ENCODE measurements at regions not wholly inside any gene's neighbourhood (a gene's known extent, or its start where the extent isn't known, plus 50 kb on each side); places are given as distances from the start of the nearest gene placed in this dataset.
"Not testable (repeated sequence)": the region's sequence is repeated elsewhere in the genome, so short reads cannot be mapped to it uniquely, and the experiment has no call there.

GRCh38 chr4:124163401-124163800 lies 549.1 kb downstream of the ANKRD50 start:
- Histone ChIP-seq H3F3A (ENCODE audit: control insufficient read depth, insufficient read depth) (no peaks in the 10 kb centered on the region), H3K4me3 (ENCODE audit: low read length) (no peak overlapping the region), H3K79me2 (ENCODE audit: control insufficient read depth, low read length) (no peaks in the 10 kb centered on the region), H3K27ac (ENCODE audit: low read depth, low read length) (no peak overlapping the region), H3K4me2 (ENCODE audit: low read length) (no peak overlapping the region), H3K4me1 (ENCODE audit: control insufficient read depth, low read length) (no peaks in the 10 kb centered on the region), H4K20me1 (ENCODE audit: control insufficient read depth, insufficient read depth, low read depth, low read length) (no peaks in the 10 kb centered on the region), H3K9me3 (ENCODE audit: control insufficient read depth, insufficient read depth, low read length) (no peaks in the 10 kb centered on the region), H3K27me3 (ENCODE audit: control insufficient read depth, low read length) (no peaks in the 10 kb centered on the region), H3K36me3 (ENCODE audit: control insufficient read depth, low read length) (no peaks in the 10 kb centered on the region), H3K9me2 (replicated peaks; ENCODE audit: control insufficient read depth, low read length) (no peaks in the 10 kb centered on the region)
- TF ChIP-seq, protein P1, sequence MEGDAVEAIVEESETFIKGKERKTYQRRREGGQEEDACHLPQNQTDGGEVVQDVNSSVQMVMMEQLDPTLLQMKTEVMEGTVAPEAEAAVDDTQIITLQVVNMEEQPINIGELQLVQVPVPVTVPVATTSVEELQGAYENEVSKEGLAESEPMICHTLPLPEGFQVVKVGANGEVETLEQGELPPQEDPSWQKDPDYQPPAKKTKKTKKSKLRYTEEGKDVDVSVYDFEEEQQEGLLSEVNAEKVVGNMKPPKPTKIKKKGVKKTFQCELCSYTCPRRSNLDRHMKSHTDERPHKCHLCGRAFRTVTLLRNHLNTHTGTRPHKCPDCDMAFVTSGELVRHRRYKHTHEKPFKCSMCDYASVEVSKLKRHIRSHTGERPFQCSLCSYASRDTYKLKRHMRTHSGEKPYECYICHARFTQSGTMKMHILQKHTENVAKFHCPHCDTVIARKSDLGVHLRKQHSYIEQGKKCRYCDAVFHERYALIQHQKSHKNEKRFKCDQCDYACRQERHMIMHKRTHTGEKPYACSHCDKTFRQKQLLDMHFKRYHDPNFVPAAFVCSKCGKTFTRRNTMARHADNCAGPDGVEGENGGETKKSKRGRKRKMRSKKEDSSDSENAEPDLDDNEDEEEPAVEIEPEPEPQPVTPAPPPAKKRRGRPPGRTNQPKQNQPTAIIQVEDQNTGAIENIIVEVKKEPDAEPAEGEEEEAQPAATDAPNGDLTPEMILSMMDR (IDR thresholded peaks at IDR 0.05; ENCODE audit: low read depth, low read length, poor library complexity, severe bottlenecking) = no peak
- TF ChIP-seq EZH2phosphoT487 (IDR thresholded peaks at IDR 0.05; ENCODE audit: borderline replicate concordance, low read length) = no peak

- no peaks in the 10 kb centered on the region for H3K9me2 ChIP-seq (replicated peaks; ENCODE audit: control insufficient read depth, low read length)
- H3K27ac ChIP-seq (ENCODE audit: low read depth, low read length) = no peak overlapping the region
- no peaks in the 10 kb centered on the region for H3K36me3 ChIP-seq (ENCODE audit: control insufficient read depth, low read length)
- no peaks in the 10 kb centered on the region for H3K4me1 ChIP-seq (ENCODE audit: control insufficient read depth, low read length)
- no peaks in the 10 kb centered on the region for H4K20me1 ChIP-seq (ENCODE audit: control insufficient read depth, insufficient read depth, low read depth, low read length)
- no peak overlapping the region for H3K4me3 ChIP-seq (ENCODE audit: low read length)
- no peaks in the 10 kb centered on the region for H3F3A ChIP-seq (ENCODE audit: control insufficient read depth, insufficient read depth)
- H3K9me3 ChIP-seq (ENCODE audit: control insufficient read depth, insufficient read depth, low read length) = no peaks in the 10 kb centered on the region
- no peak overlapping the region for H3K4me2 ChIP-seq (ENCODE audit: low read length)
- TF ChIP-seq, protein P1 (IDR thresholded peaks at IDR 0.05; ENCODE audit: low read depth, low read length, poor library complexity, severe bottlenecking) = no peak
- TF ChIP-seq EZH2phosphoT487 (IDR thresholded peaks at IDR 0.05; ENCODE audit: borderline replicate concordance, low read length) = no peak
- H3K79me2 ChIP-seq (ENCODE audit: control insufficient read depth, low read length) = no peaks in the 10 kb centered on the region
- no peaks in the 10 kb centered on the region for H3K27me3 ChIP-seq (ENCODE audit: control insufficient read depth, low read length)
Observed at GRCh38 chr4:124167602-124168001, 544.9 kb downstream of the ANKRD50 start.

DNA sequence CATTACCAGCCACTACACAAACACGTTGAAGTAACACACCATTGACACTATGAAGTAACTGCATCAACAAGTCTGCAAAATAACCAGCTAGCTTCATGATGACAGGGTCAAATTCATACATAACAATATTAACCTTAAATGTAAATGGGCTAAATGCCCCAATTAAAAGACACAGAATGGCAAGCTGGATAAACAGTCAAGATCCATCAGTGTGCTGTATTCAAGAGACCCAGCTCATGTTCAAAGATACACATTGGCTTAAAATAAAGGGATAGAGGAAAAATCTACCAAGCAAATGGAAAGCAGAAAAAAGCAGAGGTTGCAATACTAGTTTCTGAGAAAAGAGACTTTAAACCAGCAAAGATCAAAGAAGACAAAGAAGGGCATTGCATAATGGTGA lies 543.0 kb downstream of the ANKRD50 start:
- H3K36me3 ChIP-seq (ENCODE audit: control insufficient read depth, low read length); H3K9me2 ChIP-seq (replicated peaks; ENCODE audit: control insufficient read depth, low read length); H3K27ac ChIP-seq (ENCODE audit: low read depth, low read length); H3K27me3 ChIP-seq (ENCODE audit: control insufficient read depth, low read length); H3K4me3 ChIP-seq (ENCODE audit: low read length); H3K4me2 ChIP-seq (ENCODE audit: low read length); H3K4me1 ChIP-seq (ENCODE audit: control insufficient read depth, low read length); H4K20me1 ChIP-seq (ENCODE audit: control insufficient read depth, insufficient read depth, low read depth, low read length); H3K79me2 ChIP-seq (ENCODE audit: control insufficient read depth, low read length); H3F3A ChIP-seq (ENCODE audit: control insufficient read depth, insufficient read depth); H3K9me3 ChIP-seq (ENCODE audit: control insufficient read depth, insufficient read depth, low read length): not testable (repeated sequence)

GRCh38 chr4:124173912-124174311 lies 538.6 kb downstream of the ANKRD50 start:
- Histone ChIP-seq H3K4me2 (ENCODE audit: low read length) (no peak overlapping the region), H3K36me3 (ENCODE audit: control insufficient read depth, low read length) (no peaks in the 10 kb centered on the region), H3K27ac (ENCODE audit: low read depth, low read length) (no peak overlapping the region), H3F3A (ENCODE audit: control insufficient read depth, insufficient read depth) (no peaks in the 10 kb centered on the region), H3K79me2 (ENCODE audit: control insufficient read depth, low read length) (no peaks in the 10 kb centered on the region), H3K9me3 (ENCODE audit: control insufficient read depth, insufficient read depth, low read length) (no peaks in the 10 kb centered on the region), H4K20me1 (ENCODE audit: control insufficient read depth, insufficient read depth, low read depth, low read length) (no peaks in the 10 kb centered on the region), H3K27me3 (ENCODE audit: control insufficient read depth, low read length) (no peaks in the 10 kb centered on the region), H3K4me3 (ENCODE audit: low read length) (no peak overlapping the region), H3K9me2 (replicated peaks; ENCODE audit: control insufficient read depth, low read length) (no peaks in the 10 kb centered on the region), H3K4me1 (ENCODE audit: control insufficient read depth, low read length) (no peaks in the 10 kb centered on the region)
- TF ChIP-seq, protein P1 (IDR thresholded peaks at IDR 0.05; ENCODE audit: low read depth, low read length, poor library complexity, severe bottlenecking) = no peak
- TF ChIP-seq EZH2phosphoT487 (IDR thresholded peaks at IDR 0.05; ENCODE audit: borderline replicate concordance, low read length) = no peak

Measured in DOHH2 (cell line).